SH-SY5Y (cell line): ENCODE measurements at regions not wholly inside any gene's neighbourhood (a gene's known extent, or its start where the extent isn't known, plus 50 kb on each side); places are given as distances from the start of the nearest gene placed in this dataset.

Experiments
- GATA2 ChIP-seq: IDR thresholded peaks from 2 replicates; pipeline ENCODE4 v1.6.1; 2011; ENCODE audit warnings: mild to moderate bottlenecking, low read depth, low read length
- GATA3 ChIP-seq: IDR thresholded peaks from 2 replicates; pipeline ENCODE4 v1.6.1; 2011; ENCODE audit warnings: low read depth, mild to moderate bottlenecking, low read length, moderate library complexity

GRCh38 chr18:75784390-75784789 lies 356.9 kb upstream of the SMIM21 start:
- TF ChIP-seq GATA2 (no peak), GATA3 (no peak)
